Naive B cell (primary cell): ENCODE measurements at regions not wholly inside any gene's neighbourhood (a gene's known extent, or its start where the extent isn't known, plus 50 kb on each side); places are given as distances from the start of the nearest gene placed in this dataset.
"Not testable (repeated sequence)": the region's sequence is repeated elsewhere in the genome, so short reads cannot be mapped to it uniquely, and the experiment has no call there.

Experiments used
- ATAC-seq, 2 donors: fragments of 150-1000 bp; cut with Tn5 transposase; 2 replicates each; pipeline ENCODE4 v1.10.0; 2021; ENCODE audit warnings: low read depth in 2 of 2, mild to moderate bottlenecking in 2 of 2, moderate library complexity in 2 of 2
- DNase-seq: peaks from one replicate; pipeline ENCODE4 v3.0.0; 2022
- H3K27ac Mint-ChIP-seq, 6 donors: one replicate each; pipeline ENCODE4 v1.8.0; 2020 to 2022; ENCODE audit warnings: mild to moderate bottlenecking in 6 of 6, mixed read lengths in 6 of 6, moderate library complexity in 5 of 6, inconsistent platforms in 2 of 6
- H3K27me3 Mint-ChIP-seq, 3 donors: one replicate each; pipeline ENCODE4 v1.8.0; 2021 to 2022; ENCODE audit warnings: mixed read lengths in 3 of 3, mild to moderate bottlenecking in 1 of 3
- H3K36me3 Mint-ChIP-seq, 2 donors: one replicate each; pipeline ENCODE4 v1.8.0; 2020 to 2022; ENCODE audit warnings: mixed read lengths in 2 of 2, inconsistent platforms in 1 of 2, mild to moderate bottlenecking in 1 of 2
- H3K4me1 Mint-ChIP-seq, 3 donors: one replicate each; pipeline ENCODE4 v1.8.0; 2020 to 2022; ENCODE audit warnings: mixed read lengths in 3 of 3, inconsistent platforms in 1 of 3, mild to moderate bottlenecking in 1 of 3, moderate library complexity in 1 of 3
- H3K4me3 Mint-ChIP-seq, 8 donors: one replicate each; pipeline ENCODE4 v1.8.0; 2020 to 2022; ENCODE audit warnings: mild to moderate bottlenecking in 8 of 8, mixed read lengths in 8 of 8, moderate library complexity in 8 of 8, inconsistent platforms in 2 of 8
- H3K9me3 Mint-ChIP-seq, 7 donors: one replicate each; pipeline ENCODE4 v1.8.0; 2020 to 2022; ENCODE audit warnings: mixed read lengths in 7 of 7, mild to moderate bottlenecking in 5 of 7, inconsistent platforms in 2 of 7, moderate library complexity in 1 of 7

DNA sequence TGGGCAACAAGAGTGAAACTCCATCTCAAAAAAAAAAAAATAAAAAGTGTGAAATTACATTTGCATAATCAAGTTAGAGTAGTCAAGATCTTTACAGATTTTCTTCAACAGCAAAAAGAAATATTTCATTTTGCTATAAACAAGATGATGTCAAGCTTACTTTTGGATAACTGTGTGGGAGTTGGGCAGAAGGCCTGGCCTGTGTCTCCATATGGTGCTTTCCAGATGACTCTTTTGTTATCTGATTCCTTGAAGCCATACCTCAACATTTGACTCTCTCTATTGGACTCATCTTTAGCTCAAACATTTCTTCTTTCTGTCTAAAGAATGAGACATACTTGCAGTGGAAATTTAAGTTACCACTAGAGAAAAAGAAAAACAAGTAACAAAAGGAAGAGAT lies 246.8 kb downstream of the MSX2 start:
- Mint-ChIP-seq H3K27me3 (peaks cover 10 to 34% (median 34%) of the 10 kb centered on the region in 3 donors), H3K36me3 (no peaks in the 10 kb centered on the region), H3K27ac (no peak overlapping the region), H3K4me3 (no peak overlapping the region), H3K4me1 (no peaks in the 10 kb centered on the region), H3K9me3 (peaks cover 19 to 39% (median 20%) of the 10 kb centered on the region in 7 donors)
- no peak for ATAC-seq
- no peak for DNase-seq

DNA sequence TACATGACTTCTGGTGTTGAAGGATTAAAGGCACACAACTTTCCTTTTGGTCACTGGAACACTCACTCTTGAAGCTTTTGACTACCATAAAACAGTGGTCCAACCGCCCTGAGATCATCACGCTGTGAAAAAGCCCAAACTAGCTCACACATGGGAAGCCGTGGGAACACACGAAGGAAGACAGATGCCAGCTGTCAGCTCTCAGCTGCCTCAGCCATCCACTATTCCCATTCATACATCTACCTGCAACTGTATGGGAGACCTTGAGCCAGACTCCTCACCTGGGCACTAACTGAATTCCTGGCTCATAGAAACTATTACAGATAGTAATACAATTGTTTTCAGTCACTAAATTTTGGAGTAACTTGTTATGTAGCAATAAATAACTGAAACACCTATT lies 246.1 kb downstream of the MSX2 start:
- ATAC-seq (no peak), DNase-seq (no peak)
- Mint-ChIP-seq H3K27me3 (peaks cover 8 to 34% (median 33%) of the 10 kb centered on the region in 3 donors), H3K9me3 (peaks cover 19 to 46% (median 24%) of the 10 kb centered on the region in 7 donors), H3K36me3 (no peaks in the 10 kb centered on the region), H3K4me1 (no peaks in the 10 kb centered on the region), H3K27ac (no peak overlapping the region), H3K4me3 (no peak overlapping the region)

DNA sequence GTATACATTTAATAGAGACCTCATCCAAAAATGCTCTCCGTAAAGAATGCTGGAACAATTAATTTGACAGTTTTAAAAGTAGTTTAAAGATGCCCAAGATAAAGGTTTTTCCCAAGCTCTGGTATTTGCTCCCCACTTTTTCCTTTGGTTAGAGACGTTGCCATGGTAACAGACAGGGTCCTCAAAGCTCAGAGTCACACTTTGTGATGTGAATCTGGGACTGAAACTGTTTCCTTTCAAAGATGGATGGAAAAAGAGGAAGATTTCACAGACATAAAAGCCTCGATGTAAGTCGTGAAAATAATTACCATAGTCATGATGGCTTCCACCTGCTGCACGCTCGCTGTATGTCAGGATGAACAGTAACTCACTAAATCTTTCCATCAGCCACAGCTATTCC lies 229.5 kb downstream of the MSX2 start:
- no peaks in the 10 kb centered on the region for H3K36me3 Mint-ChIP-seq
- no peak overlapping the region for H3K4me3 Mint-ChIP-seq
- peaks cover 0 to 6% (median 0%) of the 10 kb centered on the region in 7 donors for H3K9me3 Mint-ChIP-seq
- H3K4me1 Mint-ChIP-seq, result no peaks in the 10 kb centered on the region
- DNase-seq, result no peak
- H3K27ac Mint-ChIP-seq, result no peak overlapping the region
- no peak for ATAC-seq
- H3K27me3 Mint-ChIP-seq, result peaks cover 0 to 7% (median 3%) of the 10 kb centered on the region in 3 donors

DNA sequence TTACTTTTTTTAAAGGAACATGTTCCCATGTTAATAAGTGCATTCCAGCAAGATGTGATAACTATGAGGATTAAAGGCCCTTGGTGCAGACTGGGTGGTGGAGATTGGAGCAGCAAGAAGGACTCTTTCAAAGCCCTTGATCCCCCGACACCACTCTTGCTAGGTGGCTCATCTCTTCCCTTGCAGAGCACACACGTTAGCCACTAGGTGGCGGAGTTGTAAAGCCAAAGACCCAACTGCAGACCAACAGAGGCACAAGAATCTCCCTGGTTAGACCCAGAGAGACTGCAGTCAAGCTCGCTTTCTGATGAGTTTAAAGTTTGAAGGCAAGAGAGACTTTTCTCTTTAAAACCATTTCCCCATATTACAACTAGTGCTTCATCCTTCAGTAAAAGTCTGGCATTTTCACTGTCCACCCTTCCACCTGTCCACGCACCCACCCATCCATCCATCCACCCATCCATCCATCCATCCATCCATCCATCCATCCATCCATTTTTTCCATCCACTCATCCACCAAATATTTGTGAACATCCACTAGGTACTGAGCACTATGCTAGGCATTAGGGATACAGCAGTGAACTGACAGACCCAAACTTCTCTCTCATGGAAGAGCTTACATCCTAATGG lies 226.9 kb downstream of the MSX2 start:
- Mint-ChIP-seq H3K27ac (no peak overlapping the region), H3K9me3 (no peaks in the 10 kb centered on the region), H3K36me3 (no peaks in the 10 kb centered on the region), H3K4me3 (no peak overlapping the region), H3K27me3 (peaks cover 0 to 13% (median 0%) of the 10 kb centered on the region in 3 donors), H3K4me1 (no peaks in the 10 kb centered on the region)
- DNase-seq (peak; percentile 17), ATAC-seq (no peak)

DNA sequence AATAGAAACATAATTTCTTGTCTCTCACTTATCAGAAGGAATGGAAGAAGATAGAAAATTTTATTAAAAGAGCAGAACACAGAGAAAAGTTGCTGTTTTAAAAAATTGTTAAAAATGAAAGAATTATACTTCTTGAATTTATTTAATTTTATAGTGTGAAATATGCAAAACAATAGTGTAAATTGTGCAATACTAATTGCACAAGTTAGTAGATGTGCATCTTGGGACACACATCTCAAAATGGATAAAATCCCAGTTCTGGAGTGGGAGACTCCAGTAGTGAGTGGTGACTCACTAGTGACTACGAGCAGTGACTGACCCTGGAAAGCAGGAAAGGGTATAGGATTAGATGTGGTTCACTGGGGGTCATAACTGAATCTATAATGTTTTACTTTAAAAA lies 223.2 kb downstream of the MSX2 start:
- ATAC-seq, result no peak
- Mint-ChIP-seq H3K4me1 (no peaks in the 10 kb centered on the region), H3K27me3 (peaks cover 0 to 13% (median 0%) of the 10 kb centered on the region in 3 donors), H3K9me3 (peaks cover 0 to 3% (median 0%) of the 10 kb centered on the region in 7 donors), H3K27ac (no peak overlapping the region), H3K4me3 (no peak overlapping the region), H3K36me3 (no peaks in the 10 kb centered on the region)
- DNase-seq, result no peak

DNA sequence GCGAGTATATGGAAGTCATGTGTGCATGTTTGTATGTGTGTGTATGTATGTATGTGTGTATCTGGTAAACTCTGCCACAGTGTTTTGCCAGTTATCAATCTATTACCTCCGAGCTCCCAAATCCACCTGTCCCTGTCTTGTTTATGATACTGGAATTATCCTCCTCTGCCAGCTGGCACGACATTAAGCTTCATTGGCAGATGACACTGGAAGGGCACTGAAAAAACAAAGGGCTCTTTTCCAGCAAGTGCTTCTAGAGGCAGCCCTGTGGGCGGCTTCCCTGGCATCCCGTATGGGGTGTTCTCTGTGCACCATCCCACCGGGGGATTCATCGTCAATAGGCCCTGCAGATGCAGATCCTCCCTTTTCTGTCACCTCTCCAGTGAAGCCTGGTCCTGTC lies 221.5 kb downstream of the MSX2 start:
- no peak for DNase-seq
- no peak for ATAC-seq
- Mint-ChIP-seq H3K27me3 (peaks cover 4 to 13% (median 6%) of the 10 kb centered on the region in 3 donors), H3K9me3 (peaks cover 0 to 3% (median 0%) of the 10 kb centered on the region in 7 donors), H3K4me1 (no peaks in the 10 kb centered on the region), H3K36me3 (no peaks in the 10 kb centered on the region), H3K4me3 (no peak overlapping the region), H3K27ac (no peak overlapping the region)

DNA sequence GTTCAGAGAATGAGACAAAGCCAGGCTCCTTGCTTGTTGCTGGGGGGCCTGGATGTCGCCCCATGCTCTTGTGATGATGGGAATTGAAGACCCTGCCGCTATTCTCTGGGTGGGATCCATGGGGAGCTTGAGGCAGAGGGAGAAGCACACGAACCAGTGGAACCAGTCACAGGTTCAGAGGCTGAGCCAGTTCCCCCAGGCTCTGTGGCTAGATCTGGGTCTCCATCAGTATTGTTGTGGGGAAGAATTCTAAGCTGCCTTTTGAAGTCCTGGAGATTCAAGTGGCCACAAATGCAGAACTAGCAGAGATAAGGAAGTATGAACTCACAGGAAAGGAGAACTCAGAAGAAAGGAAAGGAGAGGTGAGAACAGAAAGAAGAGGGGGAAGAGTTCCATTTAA lies 219.4 kb downstream of the MSX2 start:
- Mint-ChIP-seq H3K36me3 (no peaks in the 10 kb centered on the region), H3K27me3 (peaks cover 8 to 18% (median 11%) of the 10 kb centered on the region in 3 donors), H3K9me3 (peaks cover 0 to 3% (median 0%) of the 10 kb centered on the region in 7 donors), H3K4me3 (no peak overlapping the region), H3K4me1 (no peaks in the 10 kb centered on the region), H3K27ac (no peak overlapping the region)
- DNase-seq (no peak), ATAC-seq (no peak)

DNA sequence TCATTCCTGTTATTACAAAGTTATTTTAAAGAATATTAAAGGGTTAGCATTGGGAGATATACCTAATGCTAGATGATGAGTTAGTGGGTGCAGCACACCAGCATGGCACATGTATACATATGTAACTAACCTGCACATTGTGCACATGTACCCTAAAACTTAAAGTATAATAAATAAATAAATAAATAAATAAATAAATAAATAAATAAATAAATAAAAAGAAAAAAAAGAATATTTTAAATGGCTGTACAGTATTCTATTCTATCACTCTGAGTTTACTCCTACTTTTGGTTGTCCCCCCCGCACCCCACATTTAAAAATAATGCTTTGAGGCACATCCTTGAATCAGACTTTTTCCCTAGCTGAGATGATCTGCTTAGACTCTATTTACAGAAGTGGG lies 218.6 kb downstream of the MSX2 start:
- not testable (repeated sequence) for H3K9me3 Mint-ChIP-seq, H3K4me3 Mint-ChIP-seq, ATAC-seq, H3K4me1 Mint-ChIP-seq, H3K36me3 Mint-ChIP-seq, DNase-seq, H3K27ac Mint-ChIP-seq
- peaks cover 6 to 18% (median 13%) of the 10 kb centered on the region in 3 donors for H3K27me3 Mint-ChIP-seq

DNA sequence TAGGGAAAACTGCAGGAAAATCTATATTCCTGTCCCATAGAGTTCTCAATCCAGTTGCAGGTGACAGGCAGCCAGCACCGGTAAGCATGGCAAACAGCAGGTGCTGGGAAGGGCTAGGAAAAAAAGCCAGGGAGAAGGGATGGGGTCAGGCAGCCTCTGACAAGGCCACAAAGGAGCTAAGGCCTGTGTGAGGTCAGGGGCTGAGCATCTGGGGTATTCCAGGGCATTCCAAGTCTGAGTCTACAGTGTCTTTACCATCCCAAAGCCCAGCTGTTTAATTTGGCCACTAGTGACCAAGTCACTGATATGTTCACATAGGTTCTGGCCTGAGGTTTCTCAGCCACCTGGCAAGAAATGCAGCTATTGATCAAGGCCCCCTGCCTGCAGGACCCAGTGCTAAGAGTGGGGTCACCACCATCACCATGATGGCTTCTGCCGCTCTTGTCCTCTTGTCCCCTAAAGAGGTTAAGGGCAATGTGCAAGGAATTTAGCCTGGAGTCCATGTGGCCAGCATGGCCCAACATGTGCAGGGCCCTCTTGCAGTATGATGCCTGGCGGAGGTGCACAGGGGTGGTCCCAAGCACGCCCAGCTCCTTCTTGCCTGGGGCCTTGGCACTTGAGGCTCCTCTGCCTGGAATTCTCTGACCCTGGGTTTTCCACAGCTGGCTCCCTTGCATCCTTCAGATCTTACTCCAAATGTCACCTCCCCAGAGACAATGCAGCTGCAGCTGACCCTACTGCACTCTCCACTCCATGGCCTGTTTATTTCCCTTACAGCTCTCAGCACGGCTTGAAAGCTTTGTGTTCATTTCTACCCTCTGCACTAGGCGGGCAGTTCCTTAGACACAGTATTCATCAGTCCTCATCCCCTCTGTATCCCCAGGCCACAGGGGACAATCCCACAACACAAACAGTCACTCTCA lies 213.1 kb downstream of the MSX2 start:
- no peak overlapping the region for H3K27ac Mint-ChIP-seq
- no peak for ATAC-seq
- no peaks in the 10 kb centered on the region for H3K4me1 Mint-ChIP-seq
- H3K4me3 Mint-ChIP-seq, result no peak overlapping the region
- peaks cover 13 to 23% (median 13%) of the 10 kb centered on the region in 3 donors for H3K27me3 Mint-ChIP-seq
- DNase-seq, result no peak
- H3K36me3 Mint-ChIP-seq, result no peaks in the 10 kb centered on the region
- H3K9me3 Mint-ChIP-seq, result peaks cover 0 to 13% (median 3%) of the 10 kb centered on the region in 7 donors

DNA sequence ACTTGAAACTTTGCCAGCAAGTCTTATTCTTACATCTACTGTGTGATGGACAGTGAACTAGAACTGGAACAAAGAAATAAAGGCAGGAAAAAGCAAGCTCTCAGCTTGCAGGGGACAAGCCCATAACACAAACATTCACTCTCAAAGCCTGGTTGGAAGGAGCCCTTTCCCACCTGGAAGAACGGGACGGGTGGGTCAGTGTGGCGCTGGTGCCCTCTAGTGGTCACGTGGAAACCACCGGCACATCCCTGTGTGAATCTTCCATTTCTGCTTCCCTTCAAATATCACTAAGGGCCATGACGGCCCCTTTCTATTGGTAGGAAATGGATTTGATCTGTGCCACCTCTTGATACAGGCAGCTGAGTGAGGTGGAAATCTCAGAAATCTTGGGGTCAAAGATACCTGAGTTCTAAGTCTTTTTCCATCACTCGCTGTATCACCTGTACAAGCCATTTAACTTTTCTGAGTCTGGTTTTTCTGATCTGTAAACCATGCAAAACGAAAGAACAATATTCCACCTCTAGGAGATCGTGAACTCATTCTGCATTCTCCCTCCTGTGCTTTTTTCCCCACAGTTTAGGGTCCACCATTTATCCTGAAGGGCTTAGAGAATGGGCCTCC lies 211.6 kb downstream of the MSX2 start:
- ATAC-seq (no peak), DNase-seq (peak; percentile 2)
- no peaks in the 10 kb centered on the region for H3K4me1 Mint-ChIP-seq
- H3K9me3 Mint-ChIP-seq, result peaks cover 0 to 21% (median 4%) of the 10 kb centered on the region in 7 donors
- no peak overlapping the region for H3K27ac Mint-ChIP-seq
- no peaks in the 10 kb centered on the region for H3K36me3 Mint-ChIP-seq
- H3K4me3 Mint-ChIP-seq, result no peak overlapping the region
- H3K27me3 Mint-ChIP-seq, result peaks cover 9 to 20% (median 13%) of the 10 kb centered on the region in 3 donors

DNA sequence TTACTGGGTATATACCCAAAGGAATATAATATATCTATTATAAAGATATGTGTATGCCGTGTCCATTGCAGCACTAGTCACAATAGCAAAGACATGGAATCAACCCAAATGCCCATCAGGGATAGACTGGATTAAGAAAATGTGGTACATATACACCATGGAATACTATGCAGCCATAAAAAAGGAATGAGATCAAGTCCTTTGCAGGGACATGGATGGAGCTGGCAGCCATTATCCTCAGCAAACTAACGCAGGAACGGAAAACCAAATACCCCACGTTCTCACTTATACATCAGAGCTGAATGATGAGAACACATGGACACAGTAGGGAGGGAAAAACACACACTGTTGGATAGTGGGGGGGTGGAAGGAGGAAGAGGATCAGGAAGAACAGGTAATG lies 206.7 kb downstream of the MSX2 start:
- not testable (repeated sequence) for ATAC-seq, H3K27ac Mint-ChIP-seq, H3K36me3 Mint-ChIP-seq, H3K27me3 Mint-ChIP-seq, H3K4me1 Mint-ChIP-seq, DNase-seq, H3K4me3 Mint-ChIP-seq
- peaks cover 0 to 24% (median 5%) of the 10 kb centered on the region in 7 donors for H3K9me3 Mint-ChIP-seq

DNA sequence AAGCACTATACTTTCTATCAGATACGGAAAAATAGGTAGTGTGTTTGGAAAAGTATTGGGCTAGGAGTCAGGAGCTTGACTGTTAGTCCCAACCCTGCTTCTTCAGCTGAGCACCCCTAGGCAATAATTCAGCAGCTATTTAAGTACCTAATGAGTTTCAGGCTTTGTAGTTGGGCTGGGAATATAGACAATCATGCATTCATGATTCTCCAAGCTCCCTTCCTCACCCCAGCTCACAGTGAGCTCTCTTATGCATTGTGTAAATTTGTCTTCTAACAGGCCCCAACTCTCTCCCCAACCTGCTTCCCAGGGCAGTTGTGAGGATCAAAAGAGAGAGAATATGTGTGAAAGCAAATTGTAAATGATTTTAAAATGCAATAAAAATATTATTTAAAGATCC lies 201.2 kb downstream of the MSX2 start:
- Mint-ChIP-seq H3K9me3 (peaks cover 0 to 2% (median 0%) of the 10 kb centered on the region in 7 donors), H3K27me3 (no peaks in the 10 kb centered on the region), H3K4me1 (peaks cover 0 to 7% (median 5%) of the 10 kb centered on the region in 3 donors), H3K4me3 (no peak overlapping the region), H3K27ac (no peak overlapping the region), H3K36me3 (no peaks in the 10 kb centered on the region)
- DNase-seq, result no peak
- ATAC-seq, result no peak

DNA sequence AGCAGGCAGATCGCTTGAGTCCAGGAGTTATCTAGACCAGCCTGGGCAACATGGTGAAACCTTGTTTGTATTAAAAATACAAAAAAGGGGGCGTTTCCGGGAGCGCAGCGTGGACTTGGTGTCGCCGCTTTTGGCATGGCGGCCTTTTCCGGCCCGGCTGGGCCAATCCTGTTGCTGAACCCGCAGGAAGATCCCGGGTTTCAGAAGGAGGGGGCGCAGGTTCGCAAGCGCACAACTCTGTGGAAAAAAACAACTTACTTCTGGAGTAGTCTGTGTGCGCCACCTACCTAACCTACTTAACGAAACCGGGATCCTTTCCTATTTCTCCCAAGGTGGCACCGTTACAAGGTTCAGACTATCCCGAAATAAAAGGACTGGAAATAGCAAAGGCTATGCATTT lies 198.6 kb downstream of the MSX2 start:
- Mint-ChIP-seq H3K4me3 (no peak overlapping the region), H3K36me3 (no peaks in the 10 kb centered on the region), H3K27ac (peak overlapping the region in 1 of 6 donors; percentile 81), H3K9me3 (peaks cover 0 to 2% (median 0%) of the 10 kb centered on the region in 7 donors), H3K27me3 (peaks cover 0 to 5% (median 0%) of the 10 kb centered on the region in 3 donors), H3K4me1 (peaks cover 0 to 7% (median 5%) of the 10 kb centered on the region in 3 donors)
- ATAC-seq, result no peak
- DNase-seq, result no peak
